ENCODE measurements at regions not wholly inside any gene's neighbourhood (a gene's known extent, or its start where the extent isn't known, plus 50 kb on each side); places are given as distances from the start of the nearest gene placed in this dataset.

GRCh38 chr14:49438256-49438770 is 147.9 kb downstream of the RPS29 start:
- H3K36me3 Mint-ChIP-seq = no peaks in the 10 kb centered on the region
- peaks cover 1 to 5% (median 3%) of the 10 kb centered on the region in 3 donors for H3K27me3 Mint-ChIP-seq (ENCODE audit: low read depth in 3 of 3)
- Histone ChIP-seq H3K9me3 (replicated peaks in 1 of 2; ENCODE audit: control insufficient read depth in 1 of 2, insufficient read depth in 1 of 2, low read length in 2 of 2) (no peaks in the 10 kb centered on the region), H3K4me1 (ENCODE audit: control insufficient read depth in 1 of 2, insufficient read depth in 2 of 2, low read length in 2 of 2) (no peaks in the 10 kb centered on the region), H3K79me2 (ENCODE audit: insufficient read depth, low read length) (no peaks in the 10 kb centered on the region), H3K27me3 (ENCODE audit: control insufficient read depth in 2 of 2, insufficient read depth in 2 of 2, low read length in 2 of 2) (no peaks in the 10 kb centered on the region), H2AFZ (ENCODE audit: insufficient read depth, low read depth, low read length, poor library complexity, severe bottlenecking) (no peak overlapping the region), H3K4me3 (replicated peaks in 1 of 3; ENCODE audit: low read depth in 2 of 3, low read length in 3 of 3) (no peak overlapping the region), H3K36me3 (replicated peaks in 1 of 2; ENCODE audit: control insufficient read depth in 1 of 2, insufficient read depth in 2 of 2, low read length in 2 of 2) (no peaks in the 10 kb centered on the region), H3K4me2 (replicated peaks; ENCODE audit: extremely low read depth, low read length, poor library complexity, severe bottlenecking) (no peak overlapping the region), H3K9ac (ENCODE audit: insufficient read depth, low read length, poor library complexity, severe bottlenecking) (no peak overlapping the region), H3K27ac (ENCODE audit: low read depth in 1 of 2, low read length in 2 of 2) (no peak overlapping the region), H4K20me1 (ENCODE audit: insufficient read depth, low read length) (no peaks in the 10 kb centered on the region)
- no peak for TF ChIP-seq CTCF (IDR thresholded peaks at IDR 0.05)
- 67% methylated on average over 1 of the region's 4 CpGs for WGBS (ENCODE audit: insufficient coverage)
- no peak for DNase-seq
- peaks cover 3 to 15% (median 7%) of the 10 kb centered on the region in 7 donors for H3K9me3 Mint-ChIP-seq
- intact Hi-C loops (cut with micrococcal nuclease) = no loop called here
- no peak overlapping the region for H3K4me3 Mint-ChIP-seq
- no peaks in the 10 kb centered on the region for H3K4me1 Mint-ChIP-seq
- no peak overlapping the region for H3K27ac Mint-ChIP-seq

- H3K27me3 ChIP-seq (ENCODE audit: control insufficient read depth in 2 of 2, insufficient read depth in 2 of 2, low read length in 2 of 2) = no peaks in the 10 kb centered on the region
- H3K4me3 ChIP-seq (replicated peaks in 1 of 3; ENCODE audit: low read depth in 2 of 3, low read length in 3 of 3) = no peak overlapping the region
- no peaks in the 10 kb centered on the region for H3K36me3 ChIP-seq (replicated peaks in 1 of 2; ENCODE audit: control insufficient read depth in 1 of 2, insufficient read depth in 2 of 2, low read length in 2 of 2)
- Mint-ChIP-seq H3K4me1 (no peaks in the 10 kb centered on the region), H3K27ac (peak overlapping the region in 1 of 7 donors; percentile 1), H3K36me3 (no peaks in the 10 kb centered on the region), H3K27me3 (ENCODE audit: low read depth in 3 of 3) (peaks cover 2 to 5% (median 3%) of the 10 kb centered on the region in 3 donors), H3K9me3 (peaks cover 12 to 19% (median 15%) of the 10 kb centered on the region in 7 donors), H3K4me3 (no peak overlapping the region)
- 75% methylated on average over 1 of the region's 2 CpGs for WGBS (ENCODE audit: insufficient coverage)
- TF ChIP-seq CTCF (IDR thresholded peaks at IDR 0.05) = no peak
- peaks cover 11 to 13% of the 10 kb centered on the region in 2 donors for H3K9me3 ChIP-seq (replicated peaks in 1 of 2; ENCODE audit: control insufficient read depth in 1 of 2, insufficient read depth in 1 of 2, low read length in 2 of 2)
- intact Hi-C loops (cut with micrococcal nuclease) = no loop called here
- no peaks in the 10 kb centered on the region for H4K20me1 ChIP-seq (ENCODE audit: insufficient read depth, low read length)
- no peak overlapping the region for H2AFZ ChIP-seq (ENCODE audit: insufficient read depth, low read depth, low read length, poor library complexity, severe bottlenecking)
- no peak overlapping the region for H3K4me2 ChIP-seq (replicated peaks; ENCODE audit: extremely low read depth, low read length, poor library complexity, severe bottlenecking)
- H3K9ac ChIP-seq (ENCODE audit: insufficient read depth, low read length, poor library complexity, severe bottlenecking) = no peak overlapping the region
- H3K4me1 ChIP-seq (ENCODE audit: control insufficient read depth in 1 of 2, insufficient read depth in 2 of 2, low read length in 2 of 2) = no peaks in the 10 kb centered on the region
- DNase-seq = no peak
- H3K79me2 ChIP-seq (ENCODE audit: insufficient read depth, low read length) = no peaks in the 10 kb centered on the region
- no peak overlapping the region for H3K27ac ChIP-seq (ENCODE audit: low read depth in 1 of 2, low read length in 2 of 2)
Measured at GRCh38 chr14:49428076-49428475, 158.1 kb downstream of the RPS29 start.
